ENCODE measurements at regions not wholly inside any gene's neighbourhood (a gene's known extent, or its start where the extent isn't known, plus 50 kb on each side); places are given as distances from the start of the nearest gene placed in this dataset.

GRCh38 chr1:168989985-168990384 lies 116.5 kb upstream of the ATP1B1 start (continued):
- TF ChIP-seq ZBTB39 (CRISPR knock-in tag; IDR thresholded peaks at IDR 0.05): no peak

- Histone ChIP-seq H3K36me3 (replicated peaks in 1 of 2; ENCODE audit: control insufficient read depth in 1 of 2, insufficient read depth in 2 of 2, low read length in 2 of 2) (no peaks in the 10 kb centered on the region), H2AFZ (ENCODE audit: low read length) (no peak overlapping the region), H4K20me1 (ENCODE audit: insufficient read depth, low read length) (no peaks in the 10 kb centered on the region), H3K79me2 (ENCODE audit: insufficient read depth, low read length) (no peaks in the 10 kb centered on the region), H3K27ac (ENCODE audit: extremely low read length, insufficient read depth, low read length) (no peak overlapping the region), H3K4me1 (ENCODE audit: insufficient read depth, low read length) (no peaks in the 10 kb centered on the region), H3K9ac (ENCODE audit: insufficient read depth, low read depth, low read length) (no peak overlapping the region), H3K4me2 (ENCODE audit: low read depth, low read length) (no peak overlapping the region), H3K4me3 (replicated peaks in 1 of 3; ENCODE audit: insufficient read depth in 1 of 3, low read depth in 2 of 3, low read length in 3 of 3) (no peak overlapping the region), H3K9me3 (ENCODE audit: low read length) (no peaks in the 10 kb centered on the region), H3K27me3 (ENCODE audit: control insufficient read depth in 1 of 2, insufficient read depth in 2 of 2, low read length in 2 of 2) (no peaks in the 10 kb centered on the region)
- FAIRE-seq: no peak
- ChIA-PET POLR2A (no interaction called here), CTCF (ENCODE audit: low intra/inter-chr PET ratio, low total read pairs) (no interaction called here)
- in situ Hi-C loops (cut with HindIII; ENCODE audit: extremely low pct_ligation_motif_present, low pct_unique_long_range_greater_than_20kb) (no loop called here), intact Hi-C loops (cut with micrococcal nuclease; ENCODE audit: unreplicated experiment) (no loop called here)
- DNase-seq (ENCODE audit: low spot score): no peak
- no TSS peak for BruUV-seq (replicated peaks)
- 28% methylated on average over 4 of the region's 4 CpGs for WGBS (ENCODE audit: low lambda C conversion rate)
- no peak for ATAC-seq
- TF ChIP-seq HNF1B (CRISPR knock-in tag; IDR thresholded peaks at IDR 0.05): no peak
- TF ChIP-seq RAD51 (IDR thresholded peaks at IDR 0.05; ENCODE audit: borderline replicate concordance): no peak
- TF ChIP-seq PLSCR1 (CRISPR knock-in tag; IDR thresholded peaks at IDR 0.05; ENCODE audit: borderline replicate concordance): no peak
- TF ChIP-seq MXI1 (IDR thresholded peaks at IDR 0.05; ENCODE audit: borderline replicate concordance, low read depth, low read length): no peak
- TF ChIP-seq HMGA1 (CRISPR knock-in tag; conservative IDR thresholded peaks at IDR 0.05): no peak
- TF ChIP-seq ATF1 (CRISPR knock-in tag; IDR thresholded peaks at IDR 0.05): no peak
- no peak for TF ChIP-seq PRMT3 (CRISPR knock-in tag; IDR thresholded peaks at IDR 0.05; ENCODE audit: borderline replicate concordance, low read depth)
- TF ChIP-seq NFYB (CRISPR knock-in tag; IDR thresholded peaks at IDR 0.05): no peak
- TF ChIP-seq ZNF333 (CRISPR knock-in tag; IDR thresholded peaks at IDR 0.05; ENCODE audit: borderline replicate concordance): no peak
- TF ChIP-seq CSRNP1 (CRISPR knock-in tag; IDR thresholded peaks at IDR 0.05): no peak
- TF ChIP-seq ZNF577 (CRISPR knock-in tag; IDR thresholded peaks at IDR 0.05; ENCODE audit: borderline replicate concordance, low read depth): no peak
- no peak for TF ChIP-seq DMTF1 (CRISPR knock-in tag; IDR thresholded peaks at IDR 0.05)
- no peak for TF ChIP-seq MTA1 (CRISPR knock-in tag; IDR thresholded peaks at IDR 0.05; ENCODE audit: borderline replicate concordance)
Measured at GRCh38 chr1:168991667-168992475, 114.6 kb upstream of the ATP1B1 start.
